B cell (primary cell): ENCODE measurements at regions not wholly inside any gene's neighbourhood (a gene's known extent, or its start where the extent isn't known, plus 50 kb on each side); places are given as distances from the start of the nearest gene placed in this dataset.

ENCODE experiments used
- ATAC-seq: fragments of 200-7000 bp; cut with Tn5 transposase; one replicate; pipeline ENCODE4 v1.10.0; 2021; ENCODE audit warnings: low read depth, mild to moderate bottlenecking, moderate number of reproducible peaks, moderate library complexity
- CTCF ChIA-PET: fragments of 350-600 bp; sonication (Branson Sonifier 250); formaldehyde crosslinking; loops from one replicate; lab custom pipeline; 2021; ENCODE audit warnings: antibody characterized with exemption, inconsistent platforms; lab: Charles Lee
- POLR2A ChIA-PET: fragments of 350-600 bp; sonication (Branson Sonifier 250); formaldehyde crosslinking; loops from one replicate; lab custom pipeline; 2021; ENCODE audit warnings: antibody characterized with exemption; lab: Charles Lee
- DNase-seq: peaks from one replicate; pipeline ENCODE4 v3.0.0; 2013
- H2AFZ ChIP-seq: 2 replicates; pipeline ENCODE4 v1.6.1; 2012; ENCODE audit warnings: mild to moderate bottlenecking, low read depth, low read length; ENCODE audit not compliant: insufficient read depth, poor library complexity, severe bottlenecking
- H3K27ac ChIP-seq, 2 donors: 1 replicate in 1 of 2; 2 replicates in 1 of 2; pipeline ENCODE4 v1.5.1; 2012 to 2013; ENCODE audit warnings: low read length in 2 of 2, mild to moderate bottlenecking in 2 of 2, moderate library complexity in 1 of 2
- H3K27me3 ChIP-seq, 4 experiments: fragments of 200-600 bp in 1 of 4; sonication (generic) in 1 of 4; replicated peaks in 1 of 4; 1 replicate in 2 of 4; 2 replicates in 2 of 4; pipeline versions ENCODE4 v1.6.1 to v1.7.0; 2013 to 2016; ENCODE audit warnings: low read length in 3 of 4, mild to moderate bottlenecking in 2 of 4, mixed read lengths in 1 of 4, moderate library complexity in 1 of 4; ENCODE audit not compliant: insufficient read depth in 4 of 4, control insufficient read depth in 3 of 4; ENCODE audit errors: control extremely low read depth in 1 of 4
- H3K36me3 ChIP-seq, 2 experiments: replicated peaks in 1 of 2; 1 replicate in 1 of 2; 2 replicates in 1 of 2; pipeline versions ENCODE4 v1.6.1 to v1.7.1; 2013; ENCODE audit warnings: low read length in 1 of 2; ENCODE audit not compliant: insufficient read depth in 2 of 2, control insufficient read depth in 1 of 2; ENCODE audit errors: control extremely low read depth in 1 of 2, extremely low read depth in 1 of 2
- H3K4me1 ChIP-seq, 2 donors: fragments of 200-600 bp in 1 of 2; sonication (generic) in 1 of 2; 1 replicate in 1 of 2; 2 replicates in 1 of 2; pipeline versions ENCODE4 v1.5.1 to v1.6.1; 2013 to 2017; ENCODE audit warnings: low read length in 2 of 2; ENCODE audit not compliant: control insufficient read depth in 2 of 2, insufficient read depth in 2 of 2
- H3K4me2 ChIP-seq: replicated peaks from 2 replicates; pipeline ENCODE3; 2012; ENCODE audit warnings: mild to moderate bottlenecking, low read depth, low read length; ENCODE audit not compliant: poor library complexity, severe bottlenecking
- H3K4me3 ChIP-seq, 5 experiments: fragments of 200-600 bp in 1 of 5; sonication (generic) in 1 of 5; 1 replicate in 3 of 5; 2 replicates in 2 of 5; pipeline versions ENCODE4 v1.5.1 to v1.7.0; 2011 to 2016; ENCODE audit warnings: low read length in 4 of 5, mild to moderate bottlenecking in 4 of 5, low read depth in 2 of 5, control low read depth in 1 of 5, moderate library complexity in 1 of 5; ENCODE audit not compliant: insufficient read depth in 1 of 5; ENCODE audit errors: control extremely low read depth in 1 of 5, extremely low read depth in 1 of 5
- H3K79me2 ChIP-seq: fragments of 200-600 bp; sonication (generic); one replicate; pipeline ENCODE4 v1.6.0; 2016; ENCODE audit warnings: low read length; ENCODE audit not compliant: control insufficient read depth, insufficient read depth
- H3K9ac ChIP-seq: fragments of 200-600 bp; sonication (generic); 2 replicates; pipeline ENCODE4 v1.6.1; 2017; ENCODE audit warnings: mild to moderate bottlenecking, low read length, moderate library complexity
- H3K9me3 ChIP-seq, 3 donors: one replicate each; pipeline versions ENCODE4 v1.6.1 to v1.7.1; 2013; ENCODE audit warnings: low read length in 2 of 3; ENCODE audit not compliant: control insufficient read depth in 2 of 3, insufficient read depth in 1 of 3; ENCODE audit errors: control extremely low read depth in 1 of 3
- H4K20me1 ChIP-seq: 2 replicates; pipeline ENCODE4 v1.6.0; 2012; ENCODE audit warnings: mild to moderate bottlenecking, low read length; ENCODE audit not compliant: insufficient read depth, control insufficient read depth, poor library complexity, severe bottlenecking
- H3K27ac Mint-ChIP-seq: one replicate; pipeline ENCODE4 v1.8.0; 2021; ENCODE audit warnings: mixed read lengths
- H3K27me3 Mint-ChIP-seq: one replicate; pipeline ENCODE4 v1.8.0; 2021; ENCODE audit warnings: mixed read lengths
- H3K4me1 Mint-ChIP-seq: one replicate; pipeline ENCODE4 v1.8.0; 2021; ENCODE audit warnings: mixed read lengths
- H3K4me3 Mint-ChIP-seq: one replicate; pipeline ENCODE4 v1.8.0; 2021; ENCODE audit warnings: mixed read lengths
- H3K9me3 Mint-ChIP-seq: one replicate; pipeline ENCODE4 v1.8.0; 2022; ENCODE audit warnings: mixed read lengths; ENCODE audit not compliant: insufficient read depth
- EZH2 ChIP-seq: IDR thresholded peaks from 2 replicates; pipeline ENCODE4 v1.6.1; 2012; ENCODE audit warnings: borderline replicate concordance, low read depth, mild to moderate bottlenecking, moderate library complexity, low read length; ENCODE audit not compliant: insufficient read depth, poor library complexity, severe bottlenecking
- WGBS: methylation state at CpG from one replicate; pipeline ENCODE4 v1.1.5; 2013; ENCODE audit warnings: missing lambda C conversion rate; ENCODE audit not compliant: insufficient coverage; 5-methylcytosine and 5-hydroxymethylcytosine counted together
- intact Hi-C: fragments of 100-400 bp; cut with micrococcal nuclease; formaldehyde crosslinking; loops from one replicate; pipeline ENCODE4 v1.10.0; 2022
- TF ChIP-seq, protein P1 (sequence below): fragments of 200-600 bp; IDR thresholded peaks from one replicate; pipeline ENCODE4 v1.8.0; 2022; ENCODE audit warnings: antibody characterized with exemption, mild to moderate bottlenecking

DNA sequence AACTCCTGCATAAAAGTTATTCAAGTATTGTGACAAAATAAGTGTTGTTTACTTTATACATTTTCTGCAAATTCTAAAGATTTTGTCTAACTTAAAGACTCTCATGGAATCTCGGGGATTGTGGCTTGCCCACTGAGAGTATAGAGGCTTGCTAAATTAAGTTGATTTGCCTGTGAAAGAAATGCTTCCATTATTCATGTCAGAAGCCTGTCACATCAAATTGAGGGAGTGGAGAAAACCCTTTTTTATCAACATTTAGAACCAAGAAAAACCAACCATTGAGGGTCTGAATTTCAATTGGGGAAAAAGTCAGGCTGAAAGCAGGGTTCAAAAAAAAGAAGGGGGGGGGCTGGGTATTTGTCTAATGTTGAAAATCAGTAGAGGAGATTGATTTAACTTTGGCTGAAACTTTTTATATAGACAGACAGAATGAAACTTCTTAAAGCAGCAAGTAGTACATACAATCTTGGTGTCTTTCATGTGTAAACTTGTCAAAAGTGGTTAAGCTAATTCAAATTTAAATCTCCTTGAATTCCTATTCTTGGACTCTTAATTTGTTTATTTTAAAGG is 144.8 kb upstream of the CXorf66 start:
- Histone ChIP-seq H3K4me3 (no peak overlapping the region), H2AFZ (no peak overlapping the region), H3K36me3 (no peaks in the 10 kb centered on the region), H3K9me3 (peaks cover 0 to 2% (median 0%) of the 10 kb centered on the region in 3 donors), H3K4me1 (no peaks in the 10 kb centered on the region), H3K79me2 (no peaks in the 10 kb centered on the region), H3K9ac (no peak overlapping the region), H3K27me3 (no peaks in the 10 kb centered on the region), H3K27ac (no peak overlapping the region), H3K4me2 (no peak overlapping the region), H4K20me1 (no peaks in the 10 kb centered on the region)
- ChIA-PET CTCF (no interaction called here), POLR2A (no interaction called here)
- peaks cover 4% of the 10 kb centered on the region for H3K27me3 Mint-ChIP-seq
- no peak for DNase-seq
- no peaks in the 10 kb centered on the region for H3K9me3 Mint-ChIP-seq
- intact Hi-C loops = no loop called here
- ATAC-seq = no peak
- H3K27ac Mint-ChIP-seq = no peak overlapping the region
- no peak overlapping the region for H3K4me3 Mint-ChIP-seq
- no peak for TF ChIP-seq EZH2
- no CpG with 5 or more reads among the region's 1 CpG for WGBS
- no peaks in the 10 kb centered on the region for H3K4me1 Mint-ChIP-seq

DNA sequence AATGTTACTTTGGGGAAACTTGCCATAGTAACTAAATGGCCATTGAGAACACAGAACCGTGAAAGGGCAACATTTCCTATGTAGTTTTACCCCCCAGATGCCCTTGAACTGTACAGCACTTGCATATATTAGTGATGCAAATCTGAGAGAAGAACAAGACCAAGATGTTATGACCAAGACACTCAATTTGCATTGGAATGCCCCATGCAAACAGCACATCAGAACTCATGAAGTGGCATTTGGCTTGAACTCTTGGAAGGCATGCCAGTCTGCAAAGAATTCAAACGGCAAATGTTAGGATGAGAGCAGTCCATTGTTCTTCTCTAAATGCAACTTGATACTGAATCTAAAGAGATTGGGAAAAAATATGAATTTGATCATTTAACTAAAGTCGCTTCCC is 139.4 kb upstream of the CXorf66 start:
- H3K27me3 Mint-ChIP-seq = peaks cover 4% of the 10 kb centered on the region
- Histone ChIP-seq H3K4me3 (no peak overlapping the region), H3K27me3 (no peaks in the 10 kb centered on the region), H3K9me3 (no peaks in the 10 kb centered on the region), H3K27ac (no peak overlapping the region), H3K36me3 (no peaks in the 10 kb centered on the region), H3K4me1 (no peaks in the 10 kb centered on the region), H3K79me2 (no peaks in the 10 kb centered on the region), H4K20me1 (no peaks in the 10 kb centered on the region), H2AFZ (no peak overlapping the region), H3K4me2 (no peak overlapping the region), H3K9ac (no peak overlapping the region)
- ChIA-PET CTCF (no interaction called here), POLR2A (no interaction called here)
- intact Hi-C loops = no loop called here
- H3K27ac Mint-ChIP-seq = no peak overlapping the region
- TF ChIP-seq, protein P1, sequence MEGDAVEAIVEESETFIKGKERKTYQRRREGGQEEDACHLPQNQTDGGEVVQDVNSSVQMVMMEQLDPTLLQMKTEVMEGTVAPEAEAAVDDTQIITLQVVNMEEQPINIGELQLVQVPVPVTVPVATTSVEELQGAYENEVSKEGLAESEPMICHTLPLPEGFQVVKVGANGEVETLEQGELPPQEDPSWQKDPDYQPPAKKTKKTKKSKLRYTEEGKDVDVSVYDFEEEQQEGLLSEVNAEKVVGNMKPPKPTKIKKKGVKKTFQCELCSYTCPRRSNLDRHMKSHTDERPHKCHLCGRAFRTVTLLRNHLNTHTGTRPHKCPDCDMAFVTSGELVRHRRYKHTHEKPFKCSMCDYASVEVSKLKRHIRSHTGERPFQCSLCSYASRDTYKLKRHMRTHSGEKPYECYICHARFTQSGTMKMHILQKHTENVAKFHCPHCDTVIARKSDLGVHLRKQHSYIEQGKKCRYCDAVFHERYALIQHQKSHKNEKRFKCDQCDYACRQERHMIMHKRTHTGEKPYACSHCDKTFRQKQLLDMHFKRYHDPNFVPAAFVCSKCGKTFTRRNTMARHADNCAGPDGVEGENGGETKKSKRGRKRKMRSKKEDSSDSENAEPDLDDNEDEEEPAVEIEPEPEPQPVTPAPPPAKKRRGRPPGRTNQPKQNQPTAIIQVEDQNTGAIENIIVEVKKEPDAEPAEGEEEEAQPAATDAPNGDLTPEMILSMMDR = no peak
- no peak for TF ChIP-seq EZH2
- no CpG with 5 or more reads among the region's 3 CpGs for WGBS
- no peak overlapping the region for H3K4me3 Mint-ChIP-seq
- no peaks in the 10 kb centered on the region for H3K4me1 Mint-ChIP-seq
- H3K9me3 Mint-ChIP-seq = no peaks in the 10 kb centered on the region
- ATAC-seq (no peak), DNase-seq (no peak)
